H9 (cell line): ENCODE measurements at regions not wholly inside any gene's neighbourhood (a gene's known extent, or its start where the extent isn't known, plus 50 kb on each side); places are given as distances from the start of the nearest gene placed in this dataset.

Source experiments
- DNase-seq: peaks from one replicate; pipeline ENCODE4 v3.0.0-alpha.2; 2017
- H2AFZ ChIP-seq: one replicate; pipeline ENCODE4 v1.6.1; 2013; ENCODE audit warnings: mild to moderate bottlenecking, low read length, control low read depth, moderate library complexity
- H2AK5ac ChIP-seq: 2 replicates; pipeline ENCODE4 v1.6.1; 2013; ENCODE audit warnings: low read length, control low read depth, mixed read lengths; ENCODE audit not compliant: insufficient read length
- H2BK120ac ChIP-seq: one replicate; pipeline ENCODE4 v1.6.1; 2013; ENCODE audit warnings: low read depth, mild to moderate bottlenecking, low read length, control low read depth, inconsistent platforms; ENCODE audit not compliant: poor library complexity, severe bottlenecking
- H2BK12ac ChIP-seq: 2 replicates; pipeline ENCODE4 v1.6.1; 2013; ENCODE audit warnings: low read length, control low read depth, mixed read lengths, low read depth; ENCODE audit not compliant: insufficient read length
- H2BK15ac ChIP-seq: 2 replicates; pipeline ENCODE4 v1.6.1; 2013; ENCODE audit warnings: low read depth, low read length, control low read depth
- H2BK20ac ChIP-seq: one replicate; pipeline ENCODE4 v1.6.1; 2013; ENCODE audit warnings: low read depth, mild to moderate bottlenecking, low read length, control low read depth, inconsistent platforms; ENCODE audit not compliant: poor library complexity, severe bottlenecking
- H2BK5ac ChIP-seq: 2 replicates; pipeline ENCODE4 v1.6.1; 2013; ENCODE audit warnings: low read length, control low read depth, mixed read lengths; ENCODE audit not compliant: insufficient read length
- H3K14ac ChIP-seq: 2 replicates; pipeline ENCODE4 v1.6.1; 2013; ENCODE audit warnings: low read length, control low read depth; ENCODE audit not compliant: insufficient read depth
- H3K18ac ChIP-seq: 2 replicates; pipeline ENCODE4 v1.6.1; 2013; ENCODE audit warnings: low read depth, mild to moderate bottlenecking, mixed read lengths, low read length, control low read depth; ENCODE audit not compliant: insufficient read length
- H3K23ac ChIP-seq: 2 replicates; pipeline ENCODE4 v1.6.1; 2013; ENCODE audit warnings: low read length, control low read depth, mixed read lengths, low read depth; ENCODE audit not compliant: insufficient read length
- H3K23me2 ChIP-seq: 2 replicates; pipeline ENCODE4 v1.6.1; 2013; ENCODE audit warnings: low read depth, mild to moderate bottlenecking, mixed read lengths, low read length, control low read depth; ENCODE audit not compliant: insufficient read length, poor library complexity, severe bottlenecking
- H3K27ac ChIP-seq: 2 replicates; pipeline ENCODE4 v1.5.1; 2013; ENCODE audit warnings: low read length, control low read depth, mixed read lengths, low read depth; ENCODE audit not compliant: insufficient read length
- H3K27me3 ChIP-seq: 2 replicates; pipeline ENCODE4 v1.6.1; 2013; ENCODE audit warnings: low read length, control low read depth, inconsistent platforms; ENCODE audit not compliant: insufficient read depth
- H3K4ac ChIP-seq: 2 replicates; pipeline ENCODE4 v1.6.1; 2013; ENCODE audit warnings: low read depth, mild to moderate bottlenecking, control low read depth, inconsistent platforms, low read length, moderate library complexity
- H3K4me1 ChIP-seq: 2 replicates; pipeline ENCODE4 v1.6.1; 2013; ENCODE audit warnings: low read length, control low read depth, inconsistent platforms; ENCODE audit not compliant: insufficient read depth
- H3K4me2 ChIP-seq: 2 replicates; pipeline ENCODE4 v1.6.1; 2013; ENCODE audit warnings: low read length, control low read depth, mixed read lengths; ENCODE audit not compliant: insufficient read length, insufficient read depth
- H3K56ac ChIP-seq: 2 replicates; pipeline ENCODE4 v1.6.1; 2013; ENCODE audit warnings: low read depth, mild to moderate bottlenecking, mixed read lengths, low read length, control low read depth; ENCODE audit not compliant: insufficient read length
- H3K79me1 ChIP-seq: 2 replicates; pipeline ENCODE4 v1.6.1; 2013; ENCODE audit warnings: low read depth, mild to moderate bottlenecking, moderate library complexity, low read length, control low read depth, inconsistent platforms; ENCODE audit not compliant: insufficient read depth, poor library complexity, severe bottlenecking
- H3K79me2 ChIP-seq: 2 replicates; pipeline ENCODE4 v1.6.1; 2013; ENCODE audit warnings: low read length, control low read depth, inconsistent platforms; ENCODE audit not compliant: insufficient read depth
- H3K9ac ChIP-seq: 2 replicates; pipeline ENCODE4 v1.6.1; 2013; ENCODE audit warnings: low read length, control low read depth, mixed read lengths; ENCODE audit not compliant: insufficient read length; ENCODE audit errors: extremely low read depth
- H3K9me3 ChIP-seq: one replicate; pipeline ENCODE4 v1.6.1; 2013; ENCODE audit warnings: low read depth, low read length, inconsistent platforms; ENCODE audit not compliant: control insufficient read depth
- H3T11ph ChIP-seq: one replicate; pipeline ENCODE4 v1.6.1; 2013; ENCODE audit warnings: mild to moderate bottlenecking, low read length, control low read depth, inconsistent platforms
- H4K20me1 ChIP-seq: one replicate; pipeline ENCODE4 v1.6.1; 2013; ENCODE audit not compliant: control insufficient read depth, insufficient read length, insufficient read depth
- H4K5ac ChIP-seq: 2 replicates; pipeline ENCODE4 v1.6.1; 2013; ENCODE audit warnings: low read depth, mild to moderate bottlenecking, mixed read lengths, low read length, control low read depth; ENCODE audit not compliant: insufficient read length
- H4K8ac ChIP-seq: replicated peaks from 2 replicates; pipeline ENCODE4 v1.6.1; 2013; ENCODE audit warnings: low read length, control low read depth, mixed read lengths, low read depth; ENCODE audit not compliant: insufficient read length
- H4K91ac ChIP-seq: 2 replicates; pipeline ENCODE4 v1.6.1; 2013; ENCODE audit warnings: low read depth, mild to moderate bottlenecking, moderate library complexity, mixed read lengths, low read length, control low read depth; ENCODE audit not compliant: insufficient read length
- H3K27ac Mint-ChIP-seq, 3 experiments: 2 replicates in 2 of 3; 3 replicates in 1 of 3; pipeline ENCODE4 v1.8.0; 2020 to 2021; ENCODE audit warnings: mixed read lengths in 3 of 3, mild to moderate bottlenecking in 1 of 3, moderate library complexity in 1 of 3
- H3K27me3 Mint-ChIP-seq: 2 replicates; pipeline ENCODE4 v1.8.0; 2021; ENCODE audit warnings: low read depth, mild to moderate bottlenecking, moderate library complexity, mixed read lengths
- H3K36me3 Mint-ChIP-seq, 3 experiments: 2 replicates in 2 of 3; 3 replicates in 1 of 3; pipeline ENCODE4 v1.8.0; 2020 to 2021; ENCODE audit warnings: low read depth in 3 of 3, mixed read lengths in 3 of 3; ENCODE audit not compliant: insufficient read depth in 1 of 3
- H3K4me1 Mint-ChIP-seq, 2 experiments: 2 replicates each; pipeline ENCODE4 v1.8.0; 2020; ENCODE audit warnings: mixed read lengths in 2 of 2
- H3K4me3 Mint-ChIP-seq, 2 experiments: 2 replicates in 1 of 2; 3 replicates in 1 of 2; pipeline ENCODE4 v1.8.0; 2020 to 2021; ENCODE audit warnings: mild to moderate bottlenecking in 2 of 2, mixed read lengths in 2 of 2, moderate library complexity in 1 of 2
- H3K9me3 Mint-ChIP-seq, 2 experiments: 2 replicates in 1 of 2; 3 replicates in 1 of 2; pipeline ENCODE4 v1.8.0; 2020; ENCODE audit warnings: mild to moderate bottlenecking in 2 of 2, mixed read lengths in 2 of 2, moderate library complexity in 1 of 2
- WGBS: extraction: QIAGEN DNeasy Blood & Tissue Kit; methylation state at CpG from one replicate; pipeline ENCODE4 v1.1.7; 2013; ENCODE audit warnings: missing lambda C conversion rate, low lambda C conversion rate, mixed read lengths; ENCODE audit not compliant: insufficient read length; ENCODE audit errors: extremely low coverage; 5-methylcytosine and 5-hydroxymethylcytosine counted together
- TF ChIP-seq, protein P1 (sequence below): fragments of 200-600 bp; sonication (generic); conservative IDR thresholded peaks from 3 replicates; pipeline ENCODE4 v1.8.0; 2021; ENCODE audit warnings: antibody characterized with exemption, mild to moderate bottlenecking

DNA sequence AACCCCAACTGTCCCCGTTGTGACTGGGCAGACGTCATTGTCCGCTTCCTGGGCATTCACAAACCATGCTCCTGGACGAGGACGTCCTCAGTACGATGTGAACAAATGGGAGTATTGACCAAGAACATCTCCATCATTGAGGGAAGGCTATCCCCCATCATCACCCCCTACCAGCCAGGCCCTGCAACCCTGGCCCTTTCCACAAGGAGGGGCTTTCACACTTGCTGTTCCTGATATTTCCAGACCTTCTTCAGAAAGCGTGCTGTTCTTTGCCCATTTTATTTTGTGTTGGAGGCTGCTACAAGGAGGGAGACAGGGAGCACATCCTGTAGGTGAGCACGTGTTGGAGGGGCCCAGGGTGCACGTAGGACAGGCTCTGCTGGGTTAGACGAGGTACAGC is 277.0 kb upstream of the LRRC3B start:
- Histone ChIP-seq H3K4me1 (no peaks in the 10 kb centered on the region), H3K23me2 (no peaks in the 10 kb centered on the region), H3K27ac (no peak overlapping the region), H3K4me2 (no peak overlapping the region), H3K18ac (no peak overlapping the region), H4K8ac (no peak overlapping the region), H2BK5ac (no peak overlapping the region), H2BK15ac (no peak overlapping the region), H2AK5ac (no peak overlapping the region), H3K14ac (no peak overlapping the region), H3K23ac (no peak overlapping the region), H2AFZ (no peak overlapping the region), H3K79me2 (no peaks in the 10 kb centered on the region), H3K9ac (no peak overlapping the region), H4K20me1 (no peaks in the 10 kb centered on the region), H4K5ac (no peak overlapping the region), H2BK12ac (no peak overlapping the region), H3K4ac (no peak overlapping the region), H3K9me3 (no peaks in the 10 kb centered on the region), H4K91ac (no peak overlapping the region), H2BK20ac (no peak overlapping the region), H3K27me3 (no peaks in the 10 kb centered on the region), H2BK120ac (no peak overlapping the region), H3K79me1 (no peaks in the 10 kb centered on the region), H3T11ph (no peak overlapping the region), H3K56ac (no peak overlapping the region)
- TF ChIP-seq, protein P1, sequence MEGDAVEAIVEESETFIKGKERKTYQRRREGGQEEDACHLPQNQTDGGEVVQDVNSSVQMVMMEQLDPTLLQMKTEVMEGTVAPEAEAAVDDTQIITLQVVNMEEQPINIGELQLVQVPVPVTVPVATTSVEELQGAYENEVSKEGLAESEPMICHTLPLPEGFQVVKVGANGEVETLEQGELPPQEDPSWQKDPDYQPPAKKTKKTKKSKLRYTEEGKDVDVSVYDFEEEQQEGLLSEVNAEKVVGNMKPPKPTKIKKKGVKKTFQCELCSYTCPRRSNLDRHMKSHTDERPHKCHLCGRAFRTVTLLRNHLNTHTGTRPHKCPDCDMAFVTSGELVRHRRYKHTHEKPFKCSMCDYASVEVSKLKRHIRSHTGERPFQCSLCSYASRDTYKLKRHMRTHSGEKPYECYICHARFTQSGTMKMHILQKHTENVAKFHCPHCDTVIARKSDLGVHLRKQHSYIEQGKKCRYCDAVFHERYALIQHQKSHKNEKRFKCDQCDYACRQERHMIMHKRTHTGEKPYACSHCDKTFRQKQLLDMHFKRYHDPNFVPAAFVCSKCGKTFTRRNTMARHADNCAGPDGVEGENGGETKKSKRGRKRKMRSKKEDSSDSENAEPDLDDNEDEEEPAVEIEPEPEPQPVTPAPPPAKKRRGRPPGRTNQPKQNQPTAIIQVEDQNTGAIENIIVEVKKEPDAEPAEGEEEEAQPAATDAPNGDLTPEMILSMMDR: peak; percentile 55
- no peaks in the 10 kb centered on the region for H3K4me1 Mint-ChIP-seq
- no CpG with 5 or more reads among the region's 10 CpGs for WGBS
- peak; percentile 44 for DNase-seq
- no peak overlapping the region for H3K4me3 Mint-ChIP-seq
- peaks cover 0 to 6% of the 10 kb centered on the region in 2 experiments; a peak in 2 of 5 replicates for H3K9me3 Mint-ChIP-seq
- 0 out of 2 replicates have a peak, but pooled peaks cover 1% of the 10 kb centered on the region for H3K27me3 Mint-ChIP-seq
- H3K27ac Mint-ChIP-seq: no peak overlapping the region
- no peaks in the 10 kb centered on the region; a peak in 1 of 7 replicates for H3K36me3 Mint-ChIP-seq
